HG03196 (cell line): ENCODE measurements at regions not wholly inside any gene's neighbourhood (a gene's known extent, or its start where the extent isn't known, plus 50 kb on each side); places are given as distances from the start of the nearest gene placed in this dataset.
"Not testable (repeated sequence)": the region's sequence is repeated elsewhere in the genome, so short reads cannot be mapped to it uniquely, and the experiment has no call there.

ENCODE experiments used
- ATAC-seq: cut with Tn5 transposase; IDR thresholded peaks from one replicate; pipeline ENCODE4 v1.9.1; 2021; ENCODE audit not compliant: unreplicated experiment

- no peak for ATAC-seq
Measured at GRCh38 chr3:152213203-152213602, 55.5 kb upstream of the MBNL1 start.

- ATAC-seq = no peak
Measured at GRCh38 chr3:152213938-152214337, 54.8 kb upstream of the MBNL1 start.

- not testable (repeated sequence) for ATAC-seq
Measured at GRCh38 chr3:152216960-152217865, 51.5 kb upstream of the MBNL1 start.

GRCh38 chr3:152218602-152219001 is 50.1 kb upstream of the MBNL1 start:
- ATAC-seq = no peak
